HCT116 (cell line): ENCODE measurements at regions not wholly inside any gene's neighbourhood (a gene's known extent, or its start where the extent isn't known, plus 50 kb on each side); places are given as distances from the start of the nearest gene placed in this dataset.

ENCODE experiments used
- ATAC-seq: fragments of 200-7000 bp; cut with Tn5 transposase; 2 replicates; pipeline ENCODE4 v1.9.1; 2020; ENCODE audit warnings: mild to moderate bottlenecking, moderate library complexity
- BruUV-seq: library from RNA; stranded (reverse); fragments of 400-500 nt; replicated peaks from 2 replicates; lab custom pipeline; 2021; lab: Mats Ljungman, UMichigan
- CTCF ChIA-PET: fragments of 300-600 bp; sonication (Branson Sonifier 250); formaldehyde crosslinking; loops from one replicate; lab custom pipeline; 2021; ENCODE audit warnings: antibody characterized with exemption; lab: Charles Lee
- POLR2A ChIA-PET: fragments of 300-600, 350-600 bp; sonication (Branson Sonifier 250); formaldehyde crosslinking; loops from one replicate; lab custom pipeline; 2021; ENCODE audit warnings: antibody characterized with exemption; lab: Charles Lee
- RAD21 ChIA-PET, 2 experiments: fragments of 300-600 bp; sonication (Branson Sonifier 250); formaldehyde crosslinking; loops; one replicate each; lab custom pipeline; 2023; ENCODE audit warnings: low total read pairs in 2 of 2; ENCODE audit not compliant: uncharacterized antibody in 2 of 2, unreplicated experiment in 2 of 2, low non-redundant PET in 1 of 2; lab: Charles Lee
- DNase-seq: peaks from one replicate; pipeline ENCODE4 v3.0.0-alpha.2; 2010; ENCODE audit warnings: low read depth, low spot score
- H2AFZ ChIP-seq: fragments of 200-600 bp; shearing (Covaris generic), sonication (generic); 2 replicates; pipeline ENCODE4 v1.6.1; 2017; ENCODE audit warnings: low read depth, mixed run types, mixed read lengths, antibody characterized with exemption, low read length; ENCODE audit not compliant: poor library complexity, severe bottlenecking
- H3K27ac ChIP-seq: 2 replicates; pipeline ENCODE4 v1.5.1; 2012; ENCODE audit warnings: low read depth, low read length
- H3K27me3 ChIP-seq: fragments of 200-600 bp; sonication (generic); 2 replicates; pipeline ENCODE4 v1.6.1; 2016; ENCODE audit warnings: mixed run types, low read length, mixed read lengths; ENCODE audit not compliant: insufficient read depth
- H3K36me3 ChIP-seq, 2 experiments: fragments of 200-500 bp in 1 of 2; fragments of 200-600 bp in 1 of 2; sonication (Bioruptor generic) in 1 of 2; sonication (generic) in 1 of 2; 2 replicates each; pipeline versions ENCODE4 v1.5.1 to v1.6.1; 2014 to 2016; ENCODE audit warnings: low read length in 2 of 2, inconsistent platforms in 1 of 2, mixed read lengths in 1 of 2, mixed run types in 1 of 2; ENCODE audit not compliant: insufficient read depth in 2 of 2, control insufficient read depth in 1 of 2
- H3K4me1 ChIP-seq, 2 experiments: fragments of 200-600 bp in 1 of 2; sonication (generic) in 1 of 2; 2 replicates each; pipeline versions ENCODE4 v1.5.1 to v1.6.1; 2012 to 2017; ENCODE audit warnings: low read length in 2 of 2, inconsistent platforms in 1 of 2, mild to moderate bottlenecking in 1 of 2, mixed read lengths in 1 of 2, mixed run types in 1 of 2, moderate library complexity in 1 of 2; ENCODE audit not compliant: insufficient read depth in 2 of 2, control insufficient read depth in 1 of 2
- H3K4me2 ChIP-seq: fragments of 200-600 bp; sonication (generic); 2 replicates; pipeline ENCODE4 v1.6.1; 2017; ENCODE audit warnings: mixed run types, low read length, mixed read lengths
- H3K4me3 ChIP-seq, 2 experiments: fragments of 200-600 bp in 1 of 2; sonication (generic) in 1 of 2; replicated peaks in 1 of 2; 2 replicates each; pipeline ENCODE4 v1.5.1; 2011 to 2016; ENCODE audit warnings: low read length in 2 of 2, control low read depth in 1 of 2, low read depth in 1 of 2, mild to moderate bottlenecking in 1 of 2, mixed read lengths in 1 of 2, mixed run types in 1 of 2
- H3K79me2 ChIP-seq: fragments of 200-600 bp; sonication (generic); 2 replicates; pipeline ENCODE4 v1.6.1; 2017; ENCODE audit warnings: mild to moderate bottlenecking, mixed run types, low read length, moderate library complexity, mixed read lengths; ENCODE audit not compliant: insufficient read depth
- H3K9ac ChIP-seq: fragments of 200-600 bp; sonication (generic); 2 replicates; pipeline ENCODE4 v1.6.1; 2016; ENCODE audit warnings: low read length, mixed read lengths
- H3K9me2 ChIP-seq: fragments of 200-600 bp; sonication (generic), shearing (Covaris generic); 2 replicates; pipeline ENCODE4 v1.6.1; 2017; ENCODE audit warnings: mixed run types, mild to moderate bottlenecking, moderate library complexity; ENCODE audit not compliant: insufficient read depth
- H3K9me3 ChIP-seq, 2 experiments: fragments of 200-500 bp in 1 of 2; fragments of 200-600 bp in 1 of 2; sonication (Bioruptor generic) in 1 of 2; sonication (generic) in 1 of 2; 2 replicates each; pipeline ENCODE4 v1.6.1; 2014 to 2017; ENCODE audit warnings: low read length in 2 of 2, mixed read lengths in 2 of 2, inconsistent platforms in 1 of 2, low read depth in 1 of 2, mild to moderate bottlenecking in 1 of 2, mixed run types in 1 of 2, moderate library complexity in 1 of 2; ENCODE audit not compliant: control insufficient read depth in 1 of 2, insufficient read depth in 1 of 2
- H4K20me1 ChIP-seq: fragments of 200-600 bp; sonication (generic), shearing (Covaris generic); 2 replicates; pipeline ENCODE4 v1.6.1; 2017; ENCODE audit warnings: mixed run types, mild to moderate bottlenecking, moderate library complexity; ENCODE audit not compliant: insufficient read depth
- CBX3 ChIP-seq: IDR thresholded peaks from 2 replicates; pipeline ENCODE4 v1.6.1; 2012; ENCODE audit warnings: low read depth
- CEBPB ChIP-seq: IDR thresholded peaks from 2 replicates; pipeline ENCODE4 v1.6.1; 2012; ENCODE audit warnings: low read depth
- EGR1 ChIP-seq: IDR thresholded peaks from 2 replicates; pipeline ENCODE4 v1.6.1; 2012; ENCODE audit warnings: low read depth
- EZH2 ChIP-seq: fragments of 200-600 bp; sonication (generic); IDR thresholded peaks from 2 replicates; pipeline ENCODE4 v1.6.1; 2017; ENCODE audit warnings: antibody characterized with exemption, mixed run types
- EZH2phosphoT487 ChIP-seq: fragments of 200-600 bp; IDR thresholded peaks from 2 replicates; pipeline ENCODE4 v1.6.1; 2018; ENCODE audit warnings: antibody characterized with exemption, borderline replicate concordance
- POLR2AphosphoS5 ChIP-seq: IDR thresholded peaks from 2 replicates; pipeline ENCODE4 v1.6.1; 2011; ENCODE audit warnings: mild to moderate bottlenecking, low read depth, low read length, moderate library complexity
- SP1 ChIP-seq: IDR thresholded peaks from 2 replicates; pipeline ENCODE4 v1.6.1; 2012; ENCODE audit warnings: low read depth
- TCF7L2 ChIP-seq: IDR thresholded peaks from 2 replicates; pipeline ENCODE4 v1.7.0; 2011; ENCODE audit warnings: borderline replicate concordance, inconsistent platforms; ENCODE audit not compliant: insufficient read depth, insufficient read length; ENCODE audit errors: extremely low read depth
- ZNF274 ChIP-seq: fragments of 200-500 bp; sonication (Bioruptor generic); IDR thresholded peaks from 2 replicates; pipeline ENCODE4 v1.6.1; 2014; ENCODE audit warnings: mild to moderate bottlenecking, low read depth, low read length, inconsistent platforms
- intact Hi-C: fragments of 100-400 bp; cut with micrococcal nuclease; formaldehyde crosslinking; loops from 2 replicates; pipeline ENCODE4 v1.10.0; 2022
- TF ChIP-seq, protein P1 (sequence below): IDR thresholded peaks from 2 replicates; pipeline ENCODE4 v1.6.1; 2012

DNA sequence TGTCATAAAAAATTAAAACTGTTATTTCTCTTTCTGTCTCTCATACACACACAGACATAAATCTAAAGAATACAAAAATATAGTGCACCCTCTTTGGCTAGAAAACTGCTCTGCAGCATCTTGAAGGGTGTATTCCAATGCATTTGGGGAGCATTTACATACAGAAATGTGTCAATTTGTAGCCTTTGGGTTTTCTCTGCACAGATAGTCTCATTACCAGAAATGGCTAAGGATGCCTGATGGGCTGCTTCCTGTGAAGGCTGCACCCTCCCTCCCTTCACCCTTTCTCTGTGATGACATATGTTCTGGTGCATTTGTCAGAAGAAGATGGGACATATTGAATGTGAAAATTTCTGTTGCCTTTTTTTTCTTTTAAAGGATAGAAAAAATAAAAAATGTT, 1239.3 kb downstream of the CDH11 start (continued):
- TF ChIP-seq SP1 (no peak), CEBPB (no peak), POLR2AphosphoS5 (no peak), TCF7L2 (no peak), CBX3 (no peak), EZH2 (no peak), EGR1 (no peak), EZH2phosphoT487 (no peak)
- TF ChIP-seq, protein P1, sequence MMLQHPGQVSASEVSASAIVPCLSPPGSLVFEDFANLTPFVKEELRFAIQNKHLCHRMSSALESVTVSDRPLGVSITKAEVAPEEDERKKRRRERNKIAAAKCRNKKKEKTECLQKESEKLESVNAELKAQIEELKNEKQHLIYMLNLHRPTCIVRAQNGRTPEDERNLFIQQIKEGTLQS = no peak

DNA sequence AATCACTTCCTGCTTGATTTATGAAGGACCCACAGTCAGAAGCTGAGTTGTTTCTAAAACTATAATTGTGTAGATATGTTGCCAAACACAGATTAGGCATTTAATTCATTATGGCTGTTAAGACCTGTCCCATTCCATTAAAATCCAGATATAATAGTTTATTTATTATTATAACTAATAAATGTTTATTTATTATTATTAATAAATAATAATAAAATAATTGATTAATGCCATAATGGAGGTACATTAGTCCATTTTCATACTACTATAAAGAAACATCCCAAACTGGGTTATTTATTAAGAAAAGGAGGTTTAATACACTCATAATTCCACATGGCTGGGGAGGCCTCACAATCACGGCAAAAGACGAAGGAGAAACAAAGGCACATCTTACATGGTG, 1240.9 kb downstream of the CDH11 start:
- Histone ChIP-seq H4K20me1 (no peaks in the 10 kb centered on the region), H3K9me2 (no peaks in the 10 kb centered on the region), H3K4me3 (no peak overlapping the region), H3K36me3 (no peaks in the 10 kb centered on the region), H3K9me3 (peaks cover 0 to 17% of the 10 kb centered on the region in 2 experiments; a peak in 2 of 4 replicates), H3K4me2 (no peak overlapping the region), H2AFZ (no peak overlapping the region), H3K79me2 (no peaks in the 10 kb centered on the region), H3K27ac (no peak overlapping the region), H3K9ac (no peak overlapping the region), H3K4me1 (no peaks in the 10 kb centered on the region), H3K27me3 (no peaks in the 10 kb centered on the region)
- CTCF ChIA-PET = no interaction called here
- TF ChIP-seq EZH2phosphoT487 (no peak), ZNF274 (no peak), EGR1 (no peak)
- RAD21 ChIA-PET = no interaction called here
- DNase-seq = no peak
- ATAC-seq = no peak
- intact Hi-C loops = no loop called here
- POLR2A ChIA-PET = no interaction called here
- BruUV-seq = no TSS peak
